Ovary (tissue), 3 donors: ENCODE measurements at regions not wholly inside any gene's neighbourhood (a gene's known extent, or its start where the extent isn't known, plus 50 kb on each side); places are given as distances from the start of the nearest gene placed in this dataset.

Experiments used
- EP300 ChIP-seq: sonication (generic); formaldehyde crosslinking; IDR thresholded peaks from one replicate; pipeline ENCODE4 v1.6.1; 2017; ENCODE audit warnings: antibody characterized with exemption
- POLR2A ChIP-seq: fragments of 450-650 bp; IDR thresholded peaks from one replicate; pipeline ENCODE4 v1.6.1; 2017; ENCODE audit warnings: antibody characterized with exemption, mild to moderate bottlenecking, moderate library complexity
- TF ChIP-seq, protein P1 (sequence below), 3 donors: fragments of 450-650 bp in 2 of 3; fragments of 200-600 bp in 1 of 3; IDR thresholded peaks; one replicate each; pipeline versions ENCODE4 v1.5.1 to v1.8.0; 2016 to 2022; ENCODE audit warnings: antibody characterized with exemption in 3 of 3, mild to moderate bottlenecking in 1 of 3
- donor health status: DM: no; HTN: no; CAD: no.

DNA sequence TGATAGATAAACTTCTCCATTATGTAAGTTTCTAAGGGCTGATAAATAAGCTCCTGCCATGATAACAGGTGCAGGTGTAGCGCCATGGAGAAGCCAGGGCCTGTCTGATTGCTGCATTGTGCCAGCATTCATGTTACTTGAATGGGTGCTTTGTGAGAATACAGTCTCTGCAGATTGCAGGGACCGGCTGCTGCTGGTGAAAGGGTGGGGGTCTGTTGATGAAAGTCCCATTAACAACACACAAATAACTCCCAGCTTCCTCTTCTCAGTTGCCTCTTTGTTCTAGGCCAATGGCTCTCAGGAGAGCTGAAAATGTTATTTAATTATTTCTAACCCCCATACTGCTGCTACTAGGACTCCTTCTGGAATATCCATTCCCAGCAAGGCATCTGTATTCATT lies 77.2 kb downstream of the RTP4 start:
- TF ChIP-seq, protein P1, sequence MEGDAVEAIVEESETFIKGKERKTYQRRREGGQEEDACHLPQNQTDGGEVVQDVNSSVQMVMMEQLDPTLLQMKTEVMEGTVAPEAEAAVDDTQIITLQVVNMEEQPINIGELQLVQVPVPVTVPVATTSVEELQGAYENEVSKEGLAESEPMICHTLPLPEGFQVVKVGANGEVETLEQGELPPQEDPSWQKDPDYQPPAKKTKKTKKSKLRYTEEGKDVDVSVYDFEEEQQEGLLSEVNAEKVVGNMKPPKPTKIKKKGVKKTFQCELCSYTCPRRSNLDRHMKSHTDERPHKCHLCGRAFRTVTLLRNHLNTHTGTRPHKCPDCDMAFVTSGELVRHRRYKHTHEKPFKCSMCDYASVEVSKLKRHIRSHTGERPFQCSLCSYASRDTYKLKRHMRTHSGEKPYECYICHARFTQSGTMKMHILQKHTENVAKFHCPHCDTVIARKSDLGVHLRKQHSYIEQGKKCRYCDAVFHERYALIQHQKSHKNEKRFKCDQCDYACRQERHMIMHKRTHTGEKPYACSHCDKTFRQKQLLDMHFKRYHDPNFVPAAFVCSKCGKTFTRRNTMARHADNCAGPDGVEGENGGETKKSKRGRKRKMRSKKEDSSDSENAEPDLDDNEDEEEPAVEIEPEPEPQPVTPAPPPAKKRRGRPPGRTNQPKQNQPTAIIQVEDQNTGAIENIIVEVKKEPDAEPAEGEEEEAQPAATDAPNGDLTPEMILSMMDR (IDR thresholded peaks at IDR 0.05) = no peak
- no peak for TF ChIP-seq POLR2A
- TF ChIP-seq EP300 = no peak
